Caco-2 (cell line): ENCODE measurements at regions not wholly inside any gene's neighbourhood (a gene's known extent, or its start where the extent isn't known, plus 50 kb on each side); places are given as distances from the start of the nearest gene placed in this dataset.
A peak's percentile ranks its signal among the peaks of the same experiment; 100 is the strongest.

Experiments
- BruUV-seq: library from RNA; stranded (reverse); fragments of 400-500 nt; replicated peaks from 2 replicates; lab custom pipeline; 2021; lab: Mats Ljungman, UMichigan
- CTCF ChIA-PET: fragments of 300-600 bp; sonication (Branson Sonifier 250); formaldehyde crosslinking; loops from one replicate; lab custom pipeline; 2022; ENCODE audit warnings: antibody characterized with exemption; lab: Charles Lee
- POLR2A ChIA-PET: fragments of 300-600 bp; sonication (Branson Sonifier 250); formaldehyde crosslinking; loops from one replicate; lab custom pipeline; 2022; ENCODE audit warnings: antibody characterized with exemption; lab: Charles Lee
- DNase-seq, 2 experiments: peaks; one replicate each; pipeline versions ENCODE4 v3.0.0 to v3.0.0-alpha.2; 2020 to 2022
- H3K27me3 ChIP-seq: replicated peaks from 2 replicates; pipeline ENCODE4 v1.6.0; 2011; ENCODE audit warnings: low read length; ENCODE audit not compliant: control insufficient read depth, insufficient read depth
- H3K36me3 ChIP-seq: 2 replicates; pipeline ENCODE4 v1.5.1; 2011; ENCODE audit warnings: low read length; ENCODE audit not compliant: control insufficient read depth, insufficient read depth
- H3K4me1 ChIP-seq: fragments of 250-450 bp; sonication (Bioruptor Pico); 2 replicates; pipeline ENCODE4 v1.5.1; 2020; ENCODE audit warnings: mild to moderate bottlenecking
- H3K4me3 ChIP-seq: 2 replicates; pipeline ENCODE4 v1.5.1; 2011; ENCODE audit warnings: low read depth, mild to moderate bottlenecking, control low read depth, low read length
- H3K9me3 ChIP-seq: fragments of 250-450 bp; sonication (Bioruptor Pico); 2 replicates; pipeline ENCODE4 v1.5.1; 2020; ENCODE audit warnings: mild to moderate bottlenecking, moderate library complexity
- H3K27ac Mint-ChIP-seq: one replicate; pipeline ENCODE4 v1.8.0; 2022; ENCODE audit warnings: mixed read lengths; ENCODE audit not compliant: unreplicated experiment
- H3K27me3 Mint-ChIP-seq: one replicate; pipeline ENCODE4 v1.8.0; 2022; ENCODE audit warnings: mixed read lengths; ENCODE audit not compliant: insufficient read depth, unreplicated experiment
- H3K36me3 Mint-ChIP-seq: one replicate; pipeline ENCODE4 v1.8.0; 2022; ENCODE audit warnings: mild to moderate bottlenecking, mixed read lengths; ENCODE audit not compliant: insufficient read depth, unreplicated experiment
- H3K4me1 Mint-ChIP-seq: one replicate; pipeline ENCODE4 v1.8.0; 2022; ENCODE audit warnings: low read depth, mixed read lengths; ENCODE audit not compliant: unreplicated experiment
- H3K4me3 Mint-ChIP-seq: one replicate; pipeline ENCODE4 v1.8.0; 2022; ENCODE audit warnings: mild to moderate bottlenecking, moderate library complexity, mixed read lengths; ENCODE audit not compliant: unreplicated experiment
- H3K9me3 Mint-ChIP-seq: one replicate; pipeline ENCODE4 v1.8.0; 2022; ENCODE audit warnings: mixed read lengths; ENCODE audit not compliant: unreplicated experiment
- CTCF ChIP-seq, 2 experiments: fragments of 200-600 bp in 1 of 2; IDR thresholded peaks; 1 replicate in 1 of 2; 2 replicates in 1 of 2; pipeline versions ENCODE4 v1.5.1 to v1.8.0; 2011 to 2022; ENCODE audit warnings: antibody characterized with exemption in 1 of 2, control low read depth in 1 of 2, inconsistent platforms in 1 of 2, low read depth in 1 of 2, low read length in 1 of 2, mild to moderate bottlenecking in 1 of 2, moderate library complexity in 1 of 2; ENCODE audit not compliant: insufficient read depth in 1 of 2, severe bottlenecking in 1 of 2, unreplicated experiment in 1 of 2
- intact Hi-C: fragments of 100-400 bp; cut with micrococcal nuclease; formaldehyde crosslinking; loops from one replicate; pipeline ENCODE4 v1.10.0; 2022; ENCODE audit not compliant: unreplicated experiment

- H3K4me3 ChIP-seq = no peak overlapping the region
- TF ChIP-seq CTCF (IDR thresholded peaks at IDR 0.05; ENCODE audit: insufficient read depth in 1 of 2, low read depth in 1 of 2, low read length in 1 of 2, severe bottlenecking in 1 of 2, unreplicated experiment in 1 of 2) = no peak
- DNase-seq = no peak
- H3K4me1 ChIP-seq = no peaks in the 10 kb centered on the region
- H3K36me3 ChIP-seq = no peaks in the 10 kb centered on the region
- ChIA-PET POLR2A (no interaction called here), CTCF (no interaction called here)
- 0 out of 2 replicates have a peak, but pooled peaks cover 3% of the 10 kb centered on the region for H3K9me3 ChIP-seq
- Mint-ChIP-seq H3K9me3 (peaks cover 13% of the 10 kb centered on the region), H3K4me3 (no peak overlapping the region), H3K36me3 (no peaks in the 10 kb centered on the region), H3K27me3 (no peaks in the 10 kb centered on the region), H3K27ac (no peak overlapping the region), H3K4me1 (no peaks in the 10 kb centered on the region)
- H3K27me3 ChIP-seq = no peaks in the 10 kb centered on the region; the same call in 1 of the 2 replicates
- BruUV-seq = no TSS peak
- intact Hi-C loops = no loop called here
Observed at GRCh38 chr13:100835695-100836094, 161.1 kb upstream of the TMTC4 start.

- Histone ChIP-seq H3K4me3 (no peak overlapping the region), H3K27me3 (no peaks in the 10 kb centered on the region; the same call in 1 of the 2 replicates), H3K4me1 (no peaks in the 10 kb centered on the region), H3K9me3 (0 out of 2 replicates have a peak, but pooled peaks cover 3% of the 10 kb centered on the region), H3K36me3 (no peaks in the 10 kb centered on the region)
- Mint-ChIP-seq H3K9me3 (peaks cover 13% of the 10 kb centered on the region), H3K27me3 (no peaks in the 10 kb centered on the region), H3K36me3 (no peaks in the 10 kb centered on the region), H3K4me3 (no peak overlapping the region), H3K27ac (no peak overlapping the region), H3K4me1 (no peaks in the 10 kb centered on the region)
- CTCF ChIA-PET = no interaction called here
- intact Hi-C loops = no loop called here
- POLR2A ChIA-PET = no interaction called here
- no peak for DNase-seq
- BruUV-seq = no TSS peak
- TF ChIP-seq CTCF (IDR thresholded peaks at IDR 0.05; ENCODE audit: insufficient read depth in 1 of 2, low read depth in 1 of 2, low read length in 1 of 2, severe bottlenecking in 1 of 2, unreplicated experiment in 1 of 2) = no peak
Observed at GRCh38 chr13:100833427-100833826, 158.8 kb upstream of the TMTC4 start.

GRCh38 chr13:100828226-100828625 is 153.6 kb upstream of the TMTC4 start:
- Histone ChIP-seq H3K4me3 (no peak overlapping the region), H3K36me3 (no peaks in the 10 kb centered on the region), H3K4me1 (no peaks in the 10 kb centered on the region), H3K9me3 (no peaks in the 10 kb centered on the region), H3K27me3 (no peaks in the 10 kb centered on the region)
- H3K27ac Mint-ChIP-seq = no peak overlapping the region
- ChIA-PET POLR2A (no interaction called here), CTCF (interaction anchor here (0.6 to 1.7 kb wide), 4 partner anchors 106 to 255 kb away, joined by 3 to 9 read pairs (median 4); no protein-coding TSS in a partner anchor)
- TF ChIP-seq CTCF (IDR thresholded peaks at IDR 0.05; ENCODE audit: insufficient read depth in 1 of 2, low read depth in 1 of 2, low read length in 1 of 2, severe bottlenecking in 1 of 2, unreplicated experiment in 1 of 2) = peak; percentile 30 to 57
- DNase-seq = peak; percentile 23 to 41
- H3K4me3 Mint-ChIP-seq = no peak overlapping the region
- no TSS peak for BruUV-seq
- no peaks in the 10 kb centered on the region for H3K27me3 Mint-ChIP-seq
- intact Hi-C loops = loop anchor here (1.0 to 5.0 kb wide), 4 partner anchors 94 to 182 kb away; no protein-coding TSS in a partner anchor
- peaks cover 7% of the 10 kb centered on the region for H3K4me1 Mint-ChIP-seq
- H3K36me3 Mint-ChIP-seq = no peaks in the 10 kb centered on the region
- peaks cover 13% of the 10 kb centered on the region for H3K9me3 Mint-ChIP-seq
